GM23248 (cell line): ENCODE measurements at regions not wholly inside any gene's neighbourhood (a gene's known extent, or its start where the extent isn't known, plus 50 kb on each side); places are given as distances from the start of the nearest gene placed in this dataset.

ENCODE experiments used
- EZH2 ChIP-seq: fragments of 200-600 bp; sonication (generic); IDR thresholded peaks from 2 replicates; pipeline ENCODE4 v1.6.1; 2018; ENCODE audit warnings: antibody characterized with exemption, mild to moderate bottlenecking; ENCODE audit not compliant: insufficient read depth, poor library complexity, severe bottlenecking
- EZH2phosphoT487 ChIP-seq: fragments of 200-600 bp; sonication (generic); IDR thresholded peaks from 2 replicates; pipeline ENCODE4 v1.6.1; 2018; ENCODE audit warnings: antibody characterized with exemption, moderate library complexity, mild to moderate bottlenecking, low read depth; ENCODE audit not compliant: insufficient read depth

GRCh38 chr13:60690604-60691003 lies 293.6 kb downstream of the TDRD3 start:
- TF ChIP-seq EZH2phosphoT487 (no peak), EZH2 (no peak)
